Fibroblast of lung (primary cell): ENCODE measurements at regions not wholly inside any gene's neighbourhood (a gene's known extent, or its start where the extent isn't known, plus 50 kb on each side); places are given as distances from the start of the nearest gene placed in this dataset.

Experiments used
- CTCF ChIP-seq, 2 donors: IDR thresholded peaks in 1 of 2; conservative IDR thresholded peaks in 1 of 2; 1 replicate in 1 of 2; 2 replicates in 1 of 2; pipeline ENCODE4 v1.5.1; 2011 to 2012; ENCODE audit warnings: low read length in 2 of 2, control low read depth in 1 of 2, inconsistent platforms in 1 of 2, low read depth in 1 of 2, mild to moderate bottlenecking in 1 of 2
- EZH2 ChIP-seq: IDR thresholded peaks from 2 replicates; pipeline ENCODE4 v1.5.1; 2012; ENCODE audit warnings: low read length, control low read depth, mild to moderate bottlenecking; ENCODE audit errors: missing control alignments

- no peak for TF ChIP-seq CTCF (conservative IDR thresholded peaks at IDR 0.05 in 1 of 2, IDR thresholded peaks at IDR 0.05 in 1 of 2; ENCODE audit: low read depth in 1 of 2, low read length in 2 of 2)
- no peak for TF ChIP-seq EZH2
Observed at GRCh38 chr5:58322453-58322852, 137.4 kb downstream of the PLK2 start.
